Cerebellar cortex (tissue), 1 donor: ENCODE measurements at regions not wholly inside any gene's neighbourhood (a gene's known extent, or its start where the extent isn't known, plus 50 kb on each side); places are given as distances from the start of the nearest gene placed in this dataset.
A peak's percentile ranks its signal among the peaks of the same experiment; 100 is the strongest.

Experiments used
- DNase-seq: peaks from one replicate; pipeline ENCODE4 v3.0.0-alpha.2; 2015; ENCODE audit warnings: low spot score

GRCh38 chr10:127797339-127797738 is 60.4 kb downstream of the FOXI2 start:
- peak; percentile 3 for DNase-seq

- no peak for DNase-seq
Observed at GRCh38 chr10:127798111-127798510, 61.1 kb downstream of the FOXI2 start.

- DNase-seq = no peak
Observed at GRCh38 chr10:127801302-127801701, 64.3 kb downstream of the FOXI2 start.

GRCh38 chr10:127802531-127803095 is 65.6 kb downstream of the FOXI2 start:
- no peak for DNase-seq

- no peak for DNase-seq
Observed at GRCh38 chr10:127804696-127805095, 67.7 kb downstream of the FOXI2 start.

GRCh38 chr10:127805950-127806349 is 69.0 kb downstream of the FOXI2 start:
- no peak for DNase-seq

GRCh38 chr10:127812041-127812440 is 75.1 kb downstream of the FOXI2 start:
- no peak for DNase-seq

- DNase-seq = peak; percentile 4
Observed at GRCh38 chr10:127813290-127813689, 76.3 kb downstream of the FOXI2 start.

GRCh38 chr10:127815147-127815546 is 77.6 kb downstream of the CLRN3 start:
- DNase-seq = no peak

GRCh38 chr10:127824826-127825225 is 67.9 kb downstream of the CLRN3 start:
- DNase-seq = no peak

GRCh38 chr10:127826154-127826725 is 66.5 kb downstream of the CLRN3 start:
- DNase-seq = no peak

- no peak for DNase-seq
Observed at GRCh38 chr10:127827354-127828140, 65.2 kb downstream of the CLRN3 start.
